HEK293 (cell line): ENCODE measurements at regions not wholly inside any gene's neighbourhood (a gene's known extent, or its start where the extent isn't known, plus 50 kb on each side); places are given as distances from the start of the nearest gene placed in this dataset.

Experiments used
- CTCF ChIA-PET: fragments of 350-600 bp; formaldehyde crosslinking; extraction: SDS; loops from one replicate; lab custom pipeline; 2021; ENCODE audit warnings: antibody characterized with exemption; lab: Yijun Ruan, JAX
- POLR2A ChIA-PET: fragments of 300-600 bp; formaldehyde crosslinking; extraction: SDS; loops from one replicate; lab custom pipeline; 2020; ENCODE audit warnings: antibody characterized with exemption, inconsistent platforms; lab: Yijun Ruan, JAX
- H3K27ac ChIP-seq: fragments of 200-500 bp; sonication (Bioruptor generic); 2 replicates; pipeline ENCODE4 v1.5.1; 2014; ENCODE audit warnings: low read depth, low read length, control low read depth, inconsistent platforms; ENCODE audit errors: extremely low read depth
- H3K36me3 ChIP-seq, 2 experiments: fragments of 200-500 bp in 1 of 2; sonication (Bioruptor generic) in 1 of 2; 1 replicate in 1 of 2; 2 replicates in 1 of 2; pipeline ENCODE4 v1.5.1; 2014 to 2017; ENCODE audit warnings: inconsistent platforms in 2 of 2, low read length in 2 of 2; ENCODE audit not compliant: control insufficient read depth in 2 of 2, insufficient read depth in 1 of 2
- H3K4me1 ChIP-seq: fragments of 200-500 bp; sonication (Bioruptor generic); 2 replicates; pipeline ENCODE4 v1.5.1; 2014; ENCODE audit warnings: mild to moderate bottlenecking, low read length, inconsistent platforms; ENCODE audit not compliant: control insufficient read depth, insufficient read depth
- H3K4me3 ChIP-seq: 2 replicates; pipeline ENCODE4 v1.5.1; 2011; ENCODE audit warnings: low read depth, mild to moderate bottlenecking, control low read depth, low read length, moderate library complexity
- H3K9me3 ChIP-seq: fragments of 200-500 bp; sonication (Bioruptor generic); 2 replicates; pipeline ENCODE4 v1.5.1; 2014; ENCODE audit warnings: low read depth, low read length, inconsistent platforms; ENCODE audit not compliant: control insufficient read depth, insufficient read depth
- EGR2 ChIP-seq: fragments of 450-650 bp; formaldehyde crosslinking; IDR thresholded peaks from 2 replicates; pipeline ENCODE4 v1.5.1; 2016; ENCODE audit warnings: low read depth, missing biosample characterization, missing genetic modification characterization
- GLI4 ChIP-seq: fragments of 450-650 bp; formaldehyde crosslinking; IDR thresholded peaks from 2 replicates; pipeline ENCODE4 v1.5.1; 2016; ENCODE audit warnings: missing biosample characterization, missing genetic modification characterization
- IKZF3 ChIP-seq: fragments of 450-650 bp; IDR thresholded peaks from 2 replicates; pipeline ENCODE4 v1.5.0; 2018; ENCODE audit warnings: missing biosample characterization, mild to moderate bottlenecking, missing genetic modification characterization, moderate library complexity
- TRIM28 ChIP-seq: IDR thresholded peaks from 2 replicates; pipeline ENCODE4 v1.6.1; 2011; ENCODE audit warnings: low read length, control low read depth, borderline replicate concordance
- ZFHX2 ChIP-seq: fragments of 450-650 bp; formaldehyde crosslinking; conservative IDR thresholded peaks from 2 replicates; pipeline ENCODE4 v1.5.1; 2016; ENCODE audit warnings: missing biosample characterization, missing genetic modification characterization
- ZFP37 ChIP-seq: fragments of 450-650 bp; formaldehyde crosslinking; IDR thresholded peaks from 2 replicates; pipeline ENCODE4 v1.5.1; 2016; ENCODE audit warnings: missing biosample characterization, missing genetic modification characterization
- ZNF114 ChIP-seq: fragments of 450-650 bp; formaldehyde crosslinking; IDR thresholded peaks from 2 replicates; pipeline ENCODE4 v1.5.0; 2017; ENCODE audit warnings: missing biosample characterization, missing genetic modification characterization
- ZNF202 ChIP-seq: fragments of 450-650 bp; formaldehyde crosslinking; IDR thresholded peaks from 2 replicates; pipeline ENCODE4 v1.5.1; 2016; ENCODE audit warnings: missing biosample characterization, missing genetic modification characterization, borderline replicate concordance
- ZNF266 ChIP-seq: fragments of 450-650 bp; formaldehyde crosslinking; IDR thresholded peaks from 2 replicates; pipeline ENCODE4 v1.5.1; 2016; ENCODE audit warnings: missing biosample characterization, missing genetic modification characterization, low read depth
- ZNF292 ChIP-seq: fragments of 450-650 bp; formaldehyde crosslinking; IDR thresholded peaks from 2 replicates; pipeline ENCODE4 v1.5.1; 2016; ENCODE audit warnings: low read depth, missing biosample characterization, missing genetic modification characterization, borderline replicate concordance
- ZNF302 ChIP-seq: fragments of 450-650 bp; formaldehyde crosslinking; IDR thresholded peaks from 2 replicates; pipeline ENCODE4 v1.5.1; 2016; ENCODE audit warnings: missing biosample characterization, missing genetic modification characterization, low read depth
- ZNF473 ChIP-seq: fragments of 450-650 bp; formaldehyde crosslinking; IDR thresholded peaks from 2 replicates; pipeline ENCODE4 v1.5.1; 2017; ENCODE audit warnings: missing biosample characterization, missing genetic modification characterization
- ZNF555 ChIP-seq: fragments of 450-650 bp; formaldehyde crosslinking; conservative IDR thresholded peaks from 2 replicates; pipeline ENCODE4 v1.5.1; 2017; ENCODE audit warnings: missing biosample characterization, mild to moderate bottlenecking, missing genetic modification characterization, inconsistent platforms
- TF ChIP-seq, protein P1 (sequence below): fragments of 450-650 bp; formaldehyde crosslinking; IDR thresholded peaks from 2 replicates; pipeline ENCODE4 v1.5.0; 2017; ENCODE audit warnings: missing biosample characterization, missing genetic modification characterization, borderline replicate concordance
- TF ChIP-seq, protein P2 (sequence below): fragments of 450-650 bp; formaldehyde crosslinking; IDR thresholded peaks from 2 replicates; pipeline ENCODE4 v1.5.1; 2016; ENCODE audit warnings: missing biosample characterization, missing genetic modification characterization
- TF ChIP-seq, protein P3 (sequence below): fragments of 450-650 bp; formaldehyde crosslinking; IDR thresholded peaks from 2 replicates; pipeline ENCODE4 v1.5.1; 2016; ENCODE audit warnings: missing biosample characterization, missing genetic modification characterization

DNA sequence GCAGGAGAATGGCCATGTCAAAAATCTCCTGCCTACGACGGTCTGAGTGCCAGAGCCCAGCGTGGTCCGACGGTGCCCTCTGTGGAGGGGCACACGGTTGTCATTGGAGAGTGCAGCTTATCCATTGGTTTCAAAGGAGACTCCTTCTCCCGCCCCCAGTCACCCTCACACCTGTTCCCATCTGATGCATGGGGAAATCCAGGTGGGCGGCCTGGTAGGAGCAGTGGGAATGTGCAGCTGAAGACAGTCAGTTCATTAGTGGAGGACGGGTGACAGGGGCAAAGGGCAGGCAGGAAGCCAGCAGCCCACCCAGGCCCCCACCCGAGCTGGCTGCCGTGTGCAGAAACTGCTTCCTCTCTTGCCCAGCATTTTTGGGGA lies 162.3 kb downstream of the IRF8 start:
- TF ChIP-seq ZFHX2 (tag by site-specific recombination) (peak; percentile 22; the same call in 1 of the 2 replicates), EGR2 (tag by site-specific recombination) (peak; percentile 57; the same call in 1 of the 2 replicates), ZFP37 (tag by site-specific recombination) (no peak)
- no peaks in the 10 kb centered on the region for H3K4me1 ChIP-seq
- H3K27ac ChIP-seq: no peak overlapping the region
- no peaks in the 10 kb centered on the region for H3K36me3 ChIP-seq
- ChIA-PET POLR2A (no interaction called here), CTCF (no interaction called here)
- no peaks in the 10 kb centered on the region for H3K9me3 ChIP-seq
- H3K4me3 ChIP-seq: no peak overlapping the region

DNA sequence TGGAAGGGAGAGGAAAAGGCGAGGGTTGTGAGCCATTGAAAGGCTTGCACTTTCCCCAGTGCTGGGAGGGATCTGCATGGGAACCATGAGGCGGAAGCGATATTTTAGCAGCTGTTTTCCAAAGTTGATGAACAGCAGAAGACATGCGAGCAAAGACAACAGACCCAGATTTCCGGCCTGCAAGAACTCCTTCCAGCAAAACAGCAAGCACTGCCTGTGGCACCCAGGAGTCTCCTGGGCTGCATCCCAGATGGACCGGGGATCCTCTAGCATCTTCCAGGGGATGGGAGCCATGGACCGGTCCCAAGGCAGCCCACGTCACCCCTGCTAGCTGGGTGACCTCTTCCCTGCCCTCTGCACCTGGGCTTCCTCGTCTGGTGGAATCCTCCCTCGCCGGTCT lies 162.8 kb downstream of the IRF8 start:
- no peaks in the 10 kb centered on the region for H3K9me3 ChIP-seq
- H3K36me3 ChIP-seq: no peaks in the 10 kb centered on the region
- ChIA-PET POLR2A (no interaction called here), CTCF (no interaction called here)
- TF ChIP-seq ZNF114 (no peak), TRIM28 (no peak), ZNF266 (no peak), ZNF555 (no peak), ZNF302 (tag by site-specific recombination) (no peak), GLI4 (no peak), ZNF202 (tag by site-specific recombination) (no peak), ZNF292 (tag by site-specific recombination) (no peak), ZNF473 (tag by site-specific recombination) (no peak)
- TF ChIP-seq, protein P1, sequence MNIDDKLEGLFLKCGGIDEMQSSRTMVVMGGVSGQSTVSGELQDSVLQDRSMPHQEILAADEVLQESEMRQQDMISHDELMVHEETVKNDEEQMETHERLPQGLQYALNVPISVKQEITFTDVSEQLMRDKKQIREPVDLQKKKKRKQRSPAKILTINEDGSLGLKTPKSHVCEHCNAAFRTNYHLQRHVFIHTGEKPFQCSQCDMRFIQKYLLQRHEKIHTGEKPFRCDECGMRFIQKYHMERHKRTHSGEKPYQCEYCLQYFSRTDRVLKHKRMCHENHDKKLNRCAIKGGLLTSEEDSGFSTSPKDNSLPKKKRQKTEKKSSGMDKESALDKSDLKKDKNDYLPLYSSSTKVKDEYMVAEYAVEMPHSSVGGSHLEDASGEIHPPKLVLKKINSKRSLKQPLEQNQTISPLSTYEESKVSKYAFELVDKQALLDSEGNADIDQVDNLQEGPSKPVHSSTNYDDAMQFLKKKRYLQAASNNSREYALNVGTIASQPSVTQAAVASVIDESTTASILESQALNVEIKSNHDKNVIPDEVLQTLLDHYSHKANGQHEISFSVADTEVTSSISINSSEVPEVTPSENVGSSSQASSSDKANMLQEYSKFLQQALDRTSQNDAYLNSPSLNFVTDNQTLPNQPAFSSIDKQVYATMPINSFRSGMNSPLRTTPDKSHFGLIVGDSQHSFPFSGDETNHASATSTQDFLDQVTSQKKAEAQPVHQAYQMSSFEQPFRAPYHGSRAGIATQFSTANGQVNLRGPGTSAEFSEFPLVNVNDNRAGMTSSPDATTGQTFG (tag by site-specific recombination): no peak
- TF ChIP-seq, protein P2, sequence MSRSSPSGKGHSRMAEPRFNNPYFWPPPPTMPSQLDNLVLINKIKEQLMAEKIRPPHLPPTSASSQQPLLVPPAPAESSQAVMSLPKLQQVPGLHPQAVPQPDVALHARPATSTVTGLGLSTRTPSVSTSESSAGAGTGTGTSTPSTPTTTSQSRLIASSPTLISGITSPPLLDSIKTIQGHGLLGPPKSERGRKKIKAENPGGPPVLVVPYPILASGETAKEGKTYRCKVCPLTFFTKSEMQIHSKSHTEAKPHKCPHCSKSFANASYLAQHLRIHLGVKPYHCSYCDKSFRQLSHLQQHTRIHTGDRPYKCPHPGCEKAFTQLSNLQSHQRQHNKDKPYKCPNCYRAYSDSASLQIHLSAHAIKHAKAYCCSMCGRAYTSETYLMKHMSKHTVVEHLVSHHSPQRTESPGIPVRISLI (tag by site-specific recombination): no peak
- no peaks in the 10 kb centered on the region for H3K4me1 ChIP-seq
- no peak overlapping the region for H3K27ac ChIP-seq
- H3K4me3 ChIP-seq: no peak overlapping the region

DNA sequence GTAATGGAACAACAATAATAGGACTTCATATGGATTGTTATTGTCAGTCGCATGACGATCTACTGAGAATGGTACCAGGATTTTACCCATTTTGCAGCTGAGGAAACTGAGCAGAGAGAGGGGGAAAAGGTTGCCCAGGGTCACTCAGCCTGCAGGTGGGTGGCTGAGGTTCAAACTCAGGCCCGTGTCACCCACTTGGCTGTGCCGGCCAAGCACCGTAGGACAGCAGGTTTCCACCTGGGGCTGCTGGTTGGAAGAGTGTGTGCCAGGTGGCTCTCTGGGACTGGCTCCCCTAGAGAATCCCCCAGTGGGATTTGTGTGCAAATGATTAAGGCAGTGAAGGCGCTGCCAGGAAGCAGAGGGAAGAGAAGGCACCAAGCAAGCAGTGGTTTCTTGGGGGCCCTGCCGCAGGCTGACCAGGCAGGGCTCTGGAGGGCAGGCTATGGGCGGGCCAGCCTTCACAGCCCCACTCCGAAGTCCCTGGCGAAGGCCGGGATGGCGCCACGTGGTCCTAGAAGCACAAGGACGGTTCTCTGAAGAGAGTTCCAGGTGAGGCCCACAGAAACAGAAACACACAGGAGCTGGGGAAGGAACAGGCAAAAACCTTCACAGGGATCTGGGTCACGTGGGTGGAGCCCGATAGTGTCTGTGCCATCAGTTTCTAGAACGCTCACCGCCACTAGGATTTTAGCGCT lies 163.5 kb downstream of the IRF8 start:
- TF ChIP-seq IKZF3 (tag by site-specific recombination): no peak
- TF ChIP-seq, protein P3, sequence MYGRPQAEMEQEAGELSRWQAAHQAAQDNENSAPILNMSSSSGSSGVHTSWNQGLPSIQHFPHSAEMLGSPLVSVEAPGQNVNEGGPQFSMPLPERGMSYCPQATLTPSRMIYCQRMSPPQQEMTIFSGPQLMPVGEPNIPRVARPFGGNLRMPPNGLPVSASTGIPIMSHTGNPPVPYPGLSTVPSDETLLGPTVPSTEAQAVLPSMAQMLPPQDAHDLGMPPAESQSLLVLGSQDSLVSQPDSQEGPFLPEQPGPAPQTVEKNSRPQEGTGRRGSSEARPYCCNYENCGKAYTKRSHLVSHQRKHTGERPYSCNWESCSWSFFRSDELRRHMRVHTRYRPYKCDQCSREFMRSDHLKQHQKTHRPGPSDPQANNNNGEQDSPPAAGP (tag by site-specific recombination): no peak
- TF ChIP-seq, all 188 proteins: peak for 0
- Histone ChIP-seq H3K9me3 (no peaks in the 10 kb centered on the region), H3K4me3 (no peak overlapping the region), H3K27ac (no peak overlapping the region), H3K4me1 (no peaks in the 10 kb centered on the region), H3K36me3 (no peaks in the 10 kb centered on the region)
- POLR2A ChIA-PET: no interaction called here
- CTCF ChIA-PET: no interaction called here
